H1 (cell line): ENCODE measurements at regions not wholly inside any gene's neighbourhood (a gene's known extent, or its start where the extent isn't known, plus 50 kb on each side); places are given as distances from the start of the nearest gene placed in this dataset.

ENCODE experiments used
- CTCF ChIA-PET: fragments of 300-600 bp; sonication (Branson Sonifier 250); formaldehyde crosslinking; loops from one replicate; lab custom pipeline; 2021; ENCODE audit not compliant: partially characterized antibody; lab: Charles Lee
- POLR2A ChIA-PET: fragments of 300-600 bp; sonication (Branson Sonifier 250); formaldehyde crosslinking; loops from one replicate; lab custom pipeline; 2021; ENCODE audit warnings: inconsistent platforms; ENCODE audit not compliant: partially characterized antibody; lab: Charles Lee
- DNase-seq, 2 experiments: peaks; one replicate each; pipeline versions ENCODE4 v3.0.0 to v3.0.0-alpha.2; 2010 to 2022; ENCODE audit warnings: low spot score in 2 of 2, low read depth in 1 of 2, mixed read lengths in 1 of 2
- FAIRE-seq: peaks from 2 replicates; lab custom pipeline; 2011; peaks lifted over from hg19 to GRCh38; lab: Jason Lieb, UNC
- H2AFZ ChIP-seq: 2 replicates; pipeline ENCODE4 v1.8.1; 2012; ENCODE audit warnings: low read length, inconsistent platforms
- H2AK5ac ChIP-seq: 2 replicates; pipeline ENCODE4 v1.6.1; 2013; ENCODE audit warnings: low read depth, low read length
- H2BK120ac ChIP-seq: replicated peaks from 2 replicates; pipeline ENCODE3; 2013; ENCODE audit warnings: low read depth, low read length, inconsistent platforms
- H2BK12ac ChIP-seq: 2 replicates; pipeline ENCODE4 v1.6.1; 2013; ENCODE audit warnings: low read depth, low read length
- H2BK15ac ChIP-seq: 2 replicates; pipeline ENCODE4 v1.6.1; 2013; ENCODE audit warnings: low read length
- H2BK20ac ChIP-seq: 2 replicates; pipeline ENCODE4 v1.6.1; 2013; ENCODE audit warnings: low read length
- H2BK5ac ChIP-seq: 2 replicates; pipeline ENCODE4 v1.6.1; 2013; ENCODE audit warnings: low read depth, low read length
- H3K14ac ChIP-seq: 2 replicates; pipeline ENCODE4 v1.6.1; 2013; ENCODE audit warnings: inconsistent platforms; ENCODE audit not compliant: insufficient read length
- H3K18ac ChIP-seq: 2 replicates; pipeline ENCODE4 v1.6.1; 2013; ENCODE audit warnings: low read length; ENCODE audit errors: extremely low read depth
- H3K23ac ChIP-seq: 2 replicates; pipeline ENCODE4 v1.6.1; 2013; ENCODE audit warnings: inconsistent platforms; ENCODE audit not compliant: insufficient read length
- H3K23me2 ChIP-seq: 2 replicates; pipeline ENCODE4 v1.6.1; 2013; ENCODE audit warnings: low read depth, low read length
- H3K27ac ChIP-seq: 2 replicates; pipeline ENCODE4 v1.6.1; 2011; ENCODE audit warnings: low read depth, low read length, inconsistent platforms
- H3K27me3 ChIP-seq, 4 experiments: replicated peaks in 1 of 4; 1 replicate in 1 of 4; 2 replicates in 3 of 4; pipeline versions ENCODE4 v1.6.1 to v1.8.1; 2011 to 2013; ENCODE audit warnings: low read length in 3 of 4, mild to moderate bottlenecking in 3 of 4, inconsistent platforms in 2 of 4, mixed read lengths in 2 of 4, moderate library complexity in 1 of 4; ENCODE audit not compliant: control insufficient read depth in 3 of 4, insufficient read depth in 3 of 4; ENCODE audit errors: extremely low read depth in 1 of 4
- H3K36me3 ChIP-seq, 4 experiments: 2 replicates each; pipeline versions ENCODE4 v1.6.1 to v1.8.1; 2011 to 2013; ENCODE audit warnings: mild to moderate bottlenecking in 4 of 4, low read length in 3 of 4, moderate library complexity in 2 of 4, control low read depth in 1 of 4, inconsistent platforms in 1 of 4; ENCODE audit not compliant: insufficient read depth in 4 of 4, control insufficient read depth in 2 of 4
- H3K4ac ChIP-seq: replicated peaks from 2 replicates; pipeline ENCODE3; 2013; ENCODE audit warnings: low read length, low read depth, mixed read lengths, inconsistent platforms; ENCODE audit not compliant: insufficient read length
- H3K4me1 ChIP-seq, 4 experiments: replicated peaks in 1 of 4; 1 replicate in 1 of 4; 2 replicates in 3 of 4; pipeline versions ENCODE4 v1.6.1 to v1.8.1; 2011 to 2013; ENCODE audit warnings: low read length in 3 of 4, inconsistent platforms in 2 of 4, mixed read lengths in 1 of 4; ENCODE audit not compliant: insufficient read depth in 4 of 4, control insufficient read depth in 3 of 4
- H3K4me2 ChIP-seq, 2 experiments: 2 replicates each; pipeline versions ENCODE4 v1.6.1 to v1.8.1; 2011 to 2013; ENCODE audit warnings: low read depth in 2 of 2, low read length in 2 of 2, control low read depth in 1 of 2, inconsistent platforms in 1 of 2, mild to moderate bottlenecking in 1 of 2; ENCODE audit not compliant: insufficient read depth in 1 of 2
- H3K4me3 ChIP-seq, 4 experiments: fragments of 200-600, 300-600 bp in 1 of 4; sonication (generic), shearing (Covaris generic), sonication (Bioruptor Twin) in 1 of 4; 2 replicates each; pipeline versions ENCODE4 v1.5.1 to v1.8.1; 2011 to 2016; ENCODE audit warnings: low read length in 4 of 4, low read depth in 3 of 4, control low read depth in 2 of 4, inconsistent platforms in 2 of 4, mild to moderate bottlenecking in 2 of 4, mixed read lengths in 1 of 4, moderate library complexity in 1 of 4; ENCODE audit not compliant: insufficient read depth in 2 of 4; ENCODE audit errors: extremely low read depth in 1 of 4
- H3K56ac ChIP-seq: replicated peaks from 2 replicates; pipeline ENCODE3; 2013; ENCODE audit warnings: low read depth, mild to moderate bottlenecking, mixed read lengths, low read length, inconsistent platforms; ENCODE audit not compliant: insufficient read length
- H3K79me1 ChIP-seq: 2 replicates; pipeline ENCODE4 v1.6.1; 2013; ENCODE audit warnings: low read depth, low read length, control low read depth
- H3K79me2 ChIP-seq, 2 experiments: 2 replicates each; pipeline versions ENCODE4 v1.6.1 to v1.8.1; 2012 to 2013; ENCODE audit warnings: low read length in 2 of 2, mild to moderate bottlenecking in 2 of 2, inconsistent platforms in 1 of 2; ENCODE audit not compliant: insufficient read depth in 2 of 2, control insufficient read depth in 1 of 2
- H3K9ac ChIP-seq, 4 experiments: replicated peaks in 1 of 4; 1 replicate in 1 of 4; 2 replicates in 3 of 4; pipeline versions ENCODE4 v1.6.1 to v1.8.1; 2011 to 2013; ENCODE audit warnings: low read depth in 3 of 4, low read length in 3 of 4, control low read depth in 2 of 4, mild to moderate bottlenecking in 2 of 4, moderate library complexity in 2 of 4, inconsistent platforms in 1 of 4; ENCODE audit errors: extremely low read depth in 1 of 4
- H3K9me3 ChIP-seq, 2 experiments: 2 replicates each; pipeline versions ENCODE4 v1.6.1 to v1.8.1; 2012 to 2013; ENCODE audit warnings: mild to moderate bottlenecking in 2 of 2, moderate library complexity in 2 of 2, control low read depth in 1 of 2, inconsistent platforms in 1 of 2, low read depth in 1 of 2, low read length in 1 of 2, mixed read lengths in 1 of 2; ENCODE audit not compliant: insufficient read depth in 2 of 2
- H4K20me1 ChIP-seq, 2 experiments: replicated peaks in 1 of 2; 2 replicates each; pipeline versions ENCODE3 to v1.8.1; 2011 to 2013; ENCODE audit warnings: inconsistent platforms in 2 of 2, low read length in 2 of 2, mild to moderate bottlenecking in 1 of 2; ENCODE audit not compliant: insufficient read depth in 2 of 2, control insufficient read depth in 1 of 2
- H4K5ac ChIP-seq: 2 replicates; pipeline ENCODE4 v1.6.1; 2013; ENCODE audit warnings: low read length, low read depth, mixed read lengths, inconsistent platforms; ENCODE audit not compliant: insufficient read length
- H4K8ac ChIP-seq: 2 replicates; pipeline ENCODE4 v1.8.0; 2013; ENCODE audit warnings: mild to moderate bottlenecking, moderate library complexity, low read length, inconsistent platforms; ENCODE audit not compliant: insufficient read depth; ENCODE audit errors: extremely low read depth
- H4K91ac ChIP-seq: replicated peaks from 2 replicates; pipeline ENCODE3; 2013; ENCODE audit warnings: low read length, mixed read lengths, inconsistent platforms; ENCODE audit not compliant: insufficient read length
- ASH2L ChIP-seq: fragments of 200-600, 300-600 bp; sonication (generic); IDR thresholded peaks from one replicate; pipeline ENCODE4 v1.7.1; 2017; ENCODE audit warnings: low read length
- ATF3 ChIP-seq: IDR thresholded peaks from 2 replicates; pipeline ENCODE4 v1.6.1; 2011; ENCODE audit warnings: low read depth, mild to moderate bottlenecking, low read length; ENCODE audit not compliant: insufficient read depth
- CEBPB ChIP-seq: IDR thresholded peaks from 2 replicates; pipeline ENCODE4 v1.6.1; 2012; ENCODE audit warnings: low read depth, low read length
- EZH2 ChIP-seq: fragments of 200-600 bp; sonication (generic); IDR thresholded peaks from 2 replicates; pipeline ENCODE4 v1.7.1; 2012; ENCODE audit warnings: low read depth, mild to moderate bottlenecking, moderate library complexity, low read length, inconsistent platforms; ENCODE audit not compliant: severe bottlenecking
- HDAC2 ChIP-seq, 2 experiments: fragments of 300-600 bp in 1 of 2; sonication (generic) in 1 of 2; IDR thresholded peaks; 2 replicates each; pipeline ENCODE4 v1.6.1; 2011 to 2012; ENCODE audit warnings: low read depth in 2 of 2, low read length in 2 of 2, mild to moderate bottlenecking in 2 of 2, moderate library complexity in 2 of 2, borderline replicate concordance in 1 of 2, inconsistent platforms in 1 of 2
- MAFK ChIP-seq: IDR thresholded peaks from 2 replicates; pipeline ENCODE4 v1.6.1; 2012; ENCODE audit warnings: low read depth, mild to moderate bottlenecking, improper control_type of control experiment, low read length
- RNF2 ChIP-seq: fragments of 200-900, 300-1000 bp; sonication (generic); IDR thresholded peaks from 2 replicates; pipeline ENCODE4 v1.7.1; 2016; ENCODE audit warnings: borderline replicate concordance, low read depth, mild to moderate bottlenecking, antibody characterized with exemption, low read length; ENCODE audit not compliant: poor library complexity, severe bottlenecking; ENCODE audit errors: missing control alignments
- SP1 ChIP-seq: IDR thresholded peaks from 2 replicates; pipeline ENCODE4 v1.6.1; 2011; ENCODE audit warnings: low read depth, low read length
- SP2 ChIP-seq: IDR thresholded peaks from 2 replicates; pipeline ENCODE4 v1.6.1; 2012; ENCODE audit warnings: mild to moderate bottlenecking, low read length, inconsistent platforms
- TEAD4 ChIP-seq: IDR thresholded peaks from 2 replicates; pipeline ENCODE4 v1.6.1; 2012; ENCODE audit warnings: low read depth, low read length, inconsistent platforms, mixed read lengths
- WGBS, 2 experiments: shearing (Covaris generic) in 1 of 2; methylation state at CpG; one replicate each; pipeline versions ENCODE4 v1.1.6 to v1.1.7; 2013 to 2015; ENCODE audit warnings: low lambda C conversion rate in 2 of 2, mixed read lengths in 2 of 2, inconsistent platforms in 1 of 2, low coverage in 1 of 2, missing lambda C conversion rate in 1 of 2; ENCODE audit not compliant: insufficient replicate concordance in 2 of 2, insufficient coverage in 1 of 2, insufficient read length in 1 of 2; ENCODE audit errors: extremely low coverage in 1 of 2, missing lambda C conversion rate in 1 of 2; 5-methylcytosine and 5-hydroxymethylcytosine counted together
- TF ChIP-seq, protein P1 (sequence below): IDR thresholded peaks from 2 replicates; pipeline ENCODE4 v1.6.1; 2012; ENCODE audit warnings: inconsistent platforms

DNA sequence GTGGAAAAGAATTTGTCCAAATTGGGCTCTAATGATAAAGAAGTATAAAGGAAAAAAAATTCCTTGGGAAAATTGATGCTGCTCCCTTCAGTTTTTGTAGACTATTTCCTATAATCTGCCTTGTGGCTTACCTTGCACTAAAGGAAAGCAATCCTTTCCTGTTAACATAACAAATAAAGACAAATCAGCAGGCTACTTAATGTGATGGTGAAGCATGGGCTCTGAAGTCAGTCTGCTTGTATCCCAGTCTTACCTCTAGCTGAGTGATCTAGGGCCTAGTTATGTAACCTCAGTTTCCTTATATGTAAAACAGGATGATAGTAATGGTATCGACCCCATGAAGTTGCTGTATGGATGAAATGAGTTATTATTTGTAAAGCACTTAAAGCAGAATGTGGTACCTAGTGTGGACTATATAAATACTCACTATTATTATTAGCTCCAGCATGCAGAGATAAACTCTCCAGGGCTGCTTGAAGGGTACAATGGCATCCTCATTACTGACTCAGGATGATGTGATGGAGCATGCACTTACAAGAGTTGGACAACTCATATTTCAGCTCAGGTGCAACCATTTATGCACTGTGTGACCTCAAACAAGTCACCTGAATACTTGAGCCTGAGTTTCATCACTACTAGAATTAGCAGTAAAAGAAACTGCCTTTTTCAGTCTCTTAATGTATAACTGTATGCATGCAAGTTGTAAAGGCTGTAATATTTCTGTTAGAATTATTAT lies 156.1 kb downstream of the DKK1 start:
- ChIA-PET POLR2A (no interaction called here), CTCF (interaction anchor here (0.6 to 1.5 kb wide), 3 partner anchors 17 to 162 kb away, joined by 3 to 12 read pairs (median 3); no protein-coding TSS in a partner anchor)
- Histone ChIP-seq H3K4me3 (no peak overlapping the region), H2AK5ac (no peak overlapping the region), H3K4me1 (peaks cover 0 to 4% (median 1%) of the 10 kb centered on the region in 4 experiments; a peak in 2 of 7 replicates), H3K23me2 (no peaks in the 10 kb centered on the region; the same call in 1 of the 2 replicates), H3K9me3 (no peaks in the 10 kb centered on the region), H3K79me2 (no peaks in the 10 kb centered on the region), H2AFZ (no peak overlapping the region), H2BK12ac (no peak overlapping the region), H3K36me3 (no peaks in the 10 kb centered on the region), H4K20me1 (no peaks in the 10 kb centered on the region), H3K56ac (no peak overlapping the region), H3K4ac (no peak overlapping the region), H3K18ac (no peak overlapping the region), H4K5ac (no peak overlapping the region), H3K27me3 (no peaks in the 10 kb centered on the region), H3K4me2 (0 out of 4 replicates have a peak overlapping the region, but pooled peaks of 1 of the 2 experiments have one; percentile 37), H3K23ac (no peak overlapping the region), H2BK5ac (no peak overlapping the region), H3K9ac (no peak overlapping the region), H4K91ac (no peak overlapping the region), H2BK120ac (no peak overlapping the region), H3K79me1 (no peaks in the 10 kb centered on the region), H2BK20ac (no peak overlapping the region), H3K14ac (no peak overlapping the region), H3K27ac (no peak overlapping the region), H2BK15ac (no peak overlapping the region), H4K8ac (no peak overlapping the region)
- FAIRE-seq (no peak), DNase-seq (no peak)
- 84% methylated on average over 1 of the region's 1 CpG; no CpG with 5 or more reads in 1 of the 2 experiments for WGBS, 2 experiments
- no peak for TF ChIP-seq SP1
- no peak for TF ChIP-seq SP2
- no peak for TF ChIP-seq HDAC2 (IDR thresholded peaks at IDR 0.05; ENCODE audit: borderline replicate concordance in 1 of 2, low read depth in 2 of 2, low read length in 2 of 2)
- no peak for TF ChIP-seq ATF3
- TF ChIP-seq EZH2, result no peak
- no peak for TF ChIP-seq RNF2
- no peak for TF ChIP-seq MAFK
- TF ChIP-seq CEBPB, result no peak
- no peak for TF ChIP-seq ASH2L
- TF ChIP-seq, protein P1, sequence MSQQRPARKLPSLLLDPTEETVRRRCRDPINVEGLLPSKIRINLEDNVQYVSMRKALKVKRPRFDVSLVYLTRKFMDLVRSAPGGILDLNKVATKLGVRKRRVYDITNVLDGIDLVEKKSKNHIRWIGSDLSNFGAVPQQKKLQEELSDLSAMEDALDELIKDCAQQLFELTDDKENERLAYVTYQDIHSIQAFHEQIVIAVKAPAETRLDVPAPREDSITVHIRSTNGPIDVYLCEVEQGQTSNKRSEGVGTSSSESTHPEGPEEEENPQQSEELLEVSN, result no peak
- no peak for TF ChIP-seq TEAD4
